ENCODE measurements at regions not wholly inside any gene's neighbourhood (a gene's known extent, or its start where the extent isn't known, plus 50 kb on each side); places are given as distances from the start of the nearest gene placed in this dataset.

- DNase-seq (ENCODE audit: extremely low read depth, low read depth), result no peak
- H3K4me3 ChIP-seq (replicated peaks; ENCODE audit: low read depth, low read length), result no peak overlapping the region
- no peak for TF ChIP-seq CTCF (IDR thresholded peaks at IDR 0.05; ENCODE audit: low read depth, low read length, missing control alignments)
These were observed 416.8 kb downstream of the SLC16A7 start for GRCh38 chr12:60012659-60013058.

- no peak for TF ChIP-seq CTCF (IDR thresholded peaks at IDR 0.05; ENCODE audit: low read depth, low read length, missing control alignments)
- DNase-seq (ENCODE audit: extremely low read depth, low read depth), result no peak
- H3K4me3 ChIP-seq (replicated peaks; ENCODE audit: low read depth, low read length), result no peak overlapping the region
These were observed 418.6 kb downstream of the SLC16A7 start for GRCh38 chr12:60014436-60014835.

- no peak for TF ChIP-seq CTCF (IDR thresholded peaks at IDR 0.05; ENCODE audit: low read depth, low read length, missing control alignments)
- H3K4me3 ChIP-seq (replicated peaks; ENCODE audit: low read depth, low read length), result no peak overlapping the region
- DNase-seq (ENCODE audit: extremely low read depth, low read depth), result no peak
These were observed 424.2 kb downstream of the SLC16A7 start for GRCh38 chr12:60020068-60020467.

- no peak for DNase-seq (ENCODE audit: extremely low read depth, low read depth)
- H3K4me3 ChIP-seq (replicated peaks; ENCODE audit: low read depth, low read length), result no peak overlapping the region
- TF ChIP-seq CTCF (IDR thresholded peaks at IDR 0.05; ENCODE audit: low read depth, low read length, missing control alignments), result no peak
These were observed 425.4 kb downstream of the SLC16A7 start for GRCh38 chr12:60021235-60021634.

GRCh38 chr12:60027266-60027665 is 431.4 kb downstream of the SLC16A7 start:
- H3K4me3 ChIP-seq (replicated peaks; ENCODE audit: low read depth, low read length), result no peak overlapping the region
- no peak for TF ChIP-seq CTCF (IDR thresholded peaks at IDR 0.05; ENCODE audit: low read depth, low read length, missing control alignments)
- no peak for DNase-seq (ENCODE audit: extremely low read depth, low read depth)

- H3K4me3 ChIP-seq (replicated peaks; ENCODE audit: low read depth, low read length), result no peak overlapping the region
- DNase-seq (ENCODE audit: extremely low read depth, low read depth), result no peak
- no peak for TF ChIP-seq CTCF (IDR thresholded peaks at IDR 0.05; ENCODE audit: low read depth, low read length, missing control alignments)
These were observed 438.3 kb downstream of the SLC16A7 start for GRCh38 chr12:60034147-60034546.

- DNase-seq (ENCODE audit: extremely low read depth, low read depth), result peak; percentile 5
- no peak for TF ChIP-seq CTCF (IDR thresholded peaks at IDR 0.05; ENCODE audit: low read depth, low read length, missing control alignments)
- H3K4me3 ChIP-seq (replicated peaks; ENCODE audit: low read depth, low read length), result no peak overlapping the region
These were observed 440.0 kb downstream of the SLC16A7 start for GRCh38 chr12:60035835-60036234.

Measured in HFF-Myc (cell line).